DMS53 (cell line): ENCODE measurements at regions not wholly inside any gene's neighbourhood (a gene's known extent, or its start where the extent isn't known, plus 50 kb on each side); places are given as distances from the start of the nearest gene placed in this dataset.
A peak's percentile ranks its signal among the peaks of the same experiment; 100 is the strongest.

ENCODE experiments used
- DNase-seq: peaks from one replicate; lab custom pipeline; 2025; lab: John Stamatoyannopoulos, UW

- no peak for DNase-seq
These were observed 402.3 kb upstream of the SLITRK6 start for GRCh38 chr13:86201477-86201876.

GRCh38 chr13:86193281-86193680 lies 394.1 kb upstream of the SLITRK6 start:
- no peak for DNase-seq

- no peak for DNase-seq
These were observed 389.0 kb upstream of the SLITRK6 start for GRCh38 chr13:86188170-86188569.

- no peak for DNase-seq
These were observed 386.4 kb upstream of the SLITRK6 start for GRCh38 chr13:86185636-86186035.

GRCh38 chr13:86185107-86185506 lies 385.9 kb upstream of the SLITRK6 start:
- DNase-seq: no peak

- no peak for DNase-seq
These were observed 375.4 kb upstream of the SLITRK6 start for GRCh38 chr13:86174622-86175021.

- no peak for DNase-seq
These were observed 373.7 kb upstream of the SLITRK6 start for GRCh38 chr13:86172961-86173360.

- DNase-seq: no peak
These were observed 362.0 kb upstream of the SLITRK6 start for GRCh38 chr13:86161257-86161656.

GRCh38 chr13:86155756-86156155 lies 356.5 kb upstream of the SLITRK6 start:
- no peak for DNase-seq

GRCh38 chr13:86142080-86142479 lies 342.9 kb upstream of the SLITRK6 start:
- no peak for DNase-seq

- DNase-seq: no peak
These were observed 336.6 kb upstream of the SLITRK6 start for GRCh38 chr13:86135856-86136255.

GRCh38 chr13:86121881-86122280 lies 322.7 kb upstream of the SLITRK6 start:
- no peak for DNase-seq

- DNase-seq: no peak
These were observed 309.9 kb upstream of the SLITRK6 start for GRCh38 chr13:86109107-86109506.

- DNase-seq: no peak
These were observed 309.1 kb upstream of the SLITRK6 start for GRCh38 chr13:86108334-86108733.

GRCh38 chr13:86098511-86098910 lies 299.3 kb upstream of the SLITRK6 start:
- DNase-seq: no peak

- no peak for DNase-seq
These were observed 296.1 kb upstream of the SLITRK6 start for GRCh38 chr13:86095351-86095750.

- DNase-seq: no peak
These were observed 291.0 kb upstream of the SLITRK6 start for GRCh38 chr13:86090181-86090580.

GRCh38 chr13:86087244-86087643 lies 288.0 kb upstream of the SLITRK6 start:
- DNase-seq: no peak

GRCh38 chr13:86085890-86086289 lies 286.7 kb upstream of the SLITRK6 start:
- peak; percentile 2 for DNase-seq

GRCh38 chr13:86082121-86082520 lies 282.9 kb upstream of the SLITRK6 start:
- DNase-seq: no peak

- peak; percentile 6 for DNase-seq
These were observed 281.2 kb upstream of the SLITRK6 start for GRCh38 chr13:86080340-86080995.

GRCh38 chr13:86066611-86067365 lies 267.6 kb upstream of the SLITRK6 start:
- no peak for DNase-seq

- no peak for DNase-seq
These were observed 252.9 kb upstream of the SLITRK6 start for GRCh38 chr13:86052141-86052540.
